Keratinocyte (primary cell): ENCODE measurements at regions not wholly inside any gene's neighbourhood (a gene's known extent, or its start where the extent isn't known, plus 50 kb on each side); places are given as distances from the start of the nearest gene placed in this dataset.

Source experiments
- DNase-seq: peaks from one replicate; pipeline ENCODE4 v3.0.0-alpha.2; 2011; ENCODE audit warnings: low read depth, missing footprints, low spot score
- FAIRE-seq: peaks from 2 replicates; lab custom pipeline; 2011; peaks lifted over from hg19 to GRCh38; lab: Jason Lieb, UNC
- H2AFZ ChIP-seq: 2 replicates; pipeline ENCODE4 v1.6.0; 2012; ENCODE audit warnings: low read length, control low read depth, inconsistent platforms; ENCODE audit not compliant: control insufficient read depth
- H3K27ac ChIP-seq: 2 replicates; pipeline ENCODE4 v1.5.1; 2011; ENCODE audit warnings: low read length; ENCODE audit not compliant: control insufficient read depth, insufficient read depth
- H3K27me3 ChIP-seq: 3 replicates; pipeline ENCODE4 v1.6.0; 2011; ENCODE audit warnings: low read length; ENCODE audit not compliant: control insufficient read depth, insufficient read depth; ENCODE audit errors: extremely low read depth
- H3K36me3 ChIP-seq, 2 experiments: 2 replicates in 1 of 2; 3 replicates in 1 of 2; pipeline ENCODE4 v1.5.1; 2011; ENCODE audit warnings: low read length in 2 of 2, mild to moderate bottlenecking in 1 of 2; ENCODE audit not compliant: control insufficient read depth in 2 of 2, insufficient read depth in 2 of 2; ENCODE audit errors: extremely low read depth in 1 of 2
- H3K4me1 ChIP-seq: 3 replicates; pipeline ENCODE4 v1.5.1; 2011; ENCODE audit warnings: low read length; ENCODE audit not compliant: control insufficient read depth, insufficient read depth; ENCODE audit errors: extremely low read depth
- H3K4me2 ChIP-seq: 3 replicates; pipeline ENCODE4 v1.6.0; 2011; ENCODE audit warnings: low read depth, low read length; ENCODE audit not compliant: control insufficient read depth, insufficient read depth; ENCODE audit errors: extremely low read depth
- H3K4me3 ChIP-seq, 3 experiments: fragments of 200-600 bp in 1 of 3; sonication (generic) in 1 of 3; 2 replicates in 2 of 3; 3 replicates in 1 of 3; pipeline ENCODE4 v1.5.1; 2011 to 2016; ENCODE audit warnings: low read length in 3 of 3, mild to moderate bottlenecking in 3 of 3, control low read depth in 2 of 3, inconsistent platforms in 1 of 3, low read depth in 1 of 3, mixed read lengths in 1 of 3, mixed run types in 1 of 3, moderate library complexity in 1 of 3; ENCODE audit not compliant: control insufficient read depth in 2 of 3, insufficient read depth in 2 of 3; ENCODE audit errors: extremely low read depth in 1 of 3
- H3K79me2 ChIP-seq: 2 replicates; pipeline ENCODE4 v1.6.0; 2012; ENCODE audit warnings: low read length; ENCODE audit not compliant: control insufficient read depth, insufficient read depth
- H3K9ac ChIP-seq: 3 replicates; pipeline ENCODE4 v1.6.0; 2011; ENCODE audit warnings: low read length; ENCODE audit not compliant: control insufficient read depth, insufficient read depth; ENCODE audit errors: extremely low read depth
- H3K9me1 ChIP-seq: 3 replicates; pipeline ENCODE4 v1.6.0; 2011; ENCODE audit warnings: low read length; ENCODE audit not compliant: control insufficient read depth, insufficient read depth; ENCODE audit errors: extremely low read depth
- H3K9me3 ChIP-seq: 2 replicates; pipeline ENCODE4 v1.5.1; 2012; ENCODE audit warnings: low read depth, low read length; ENCODE audit not compliant: control insufficient read depth
- H4K20me1 ChIP-seq: 3 replicates; pipeline ENCODE4 v1.6.0; 2011; ENCODE audit warnings: low read length; ENCODE audit not compliant: control insufficient read depth, insufficient read depth; ENCODE audit errors: extremely low read depth
- EZH2 ChIP-seq: IDR thresholded peaks from one replicate; pipeline ENCODE4 v1.6.1; 2012; ENCODE audit warnings: inconsistent platforms, mild to moderate bottlenecking, low read length, moderate library complexity
- dilution Hi-C: fragments of 300-500 bp; cut with MboI; formaldehyde crosslinking; loops from one replicate; pipeline ENCODE4 v1.7.0; 2020; ENCODE audit warnings: low sequenced_read_pairs; ENCODE audit not compliant: extremely low pct_ligation_motif_present
- TF ChIP-seq, protein P1 (sequence below), 3 experiments: IDR thresholded peaks in 1 of 3; conservative IDR thresholded peaks in 1 of 3; optimal IDR thresholded peaks in 1 of 3; 2 replicates in 2 of 3; 3 replicates in 1 of 3; pipeline versions ENCODE3 to v1.5.1; 2011; ENCODE audit warnings: low read length in 3 of 3, mild to moderate bottlenecking in 3 of 3, moderate library complexity in 2 of 3, control low read depth in 1 of 3, inconsistent platforms in 1 of 3; ENCODE audit not compliant: insufficient read depth in 2 of 3; ENCODE audit errors: extremely low read depth in 1 of 3

DNA sequence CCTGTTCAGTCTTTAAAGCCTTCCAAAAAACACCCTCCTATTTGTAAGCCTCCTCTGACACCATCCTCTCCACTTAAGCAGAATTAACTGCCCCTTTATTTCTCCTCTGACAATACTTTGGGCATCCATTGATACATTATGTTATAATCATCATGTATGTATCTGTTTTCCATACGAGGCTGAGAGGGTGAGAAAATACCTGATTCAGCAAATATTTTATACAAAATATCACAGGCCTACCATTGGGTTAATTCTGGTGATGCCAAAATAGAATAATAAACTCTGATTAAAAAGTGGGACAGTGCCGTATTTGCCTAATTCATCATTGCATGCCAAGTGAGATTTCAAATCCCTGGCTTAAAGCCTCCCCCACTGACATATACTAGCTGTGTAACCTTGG lies 118.2 kb upstream of the ADAMTS9 start:
- H3K9me3 ChIP-seq, result no peaks in the 10 kb centered on the region

DNA sequence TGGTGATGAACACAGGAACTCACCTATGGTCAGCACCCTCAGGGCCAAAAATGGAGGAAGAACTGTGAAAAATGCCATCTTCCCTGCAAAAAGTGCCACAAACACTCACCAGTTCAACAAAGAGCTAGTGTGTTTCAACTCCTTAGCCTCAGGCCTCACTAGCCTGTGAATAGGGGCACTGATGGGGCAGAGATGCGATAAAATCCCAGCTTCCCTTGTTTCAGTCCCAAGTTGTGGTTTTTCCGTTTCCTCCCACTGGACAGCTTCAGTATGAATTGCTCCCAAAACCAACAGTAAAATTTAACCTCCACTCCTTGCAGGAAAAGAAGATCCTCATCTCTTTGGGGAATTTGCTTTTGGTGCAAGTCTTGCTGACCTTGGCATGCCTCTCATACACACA lies 117.4 kb upstream of the ADAMTS9 start:
- TF ChIP-seq, protein P1, sequence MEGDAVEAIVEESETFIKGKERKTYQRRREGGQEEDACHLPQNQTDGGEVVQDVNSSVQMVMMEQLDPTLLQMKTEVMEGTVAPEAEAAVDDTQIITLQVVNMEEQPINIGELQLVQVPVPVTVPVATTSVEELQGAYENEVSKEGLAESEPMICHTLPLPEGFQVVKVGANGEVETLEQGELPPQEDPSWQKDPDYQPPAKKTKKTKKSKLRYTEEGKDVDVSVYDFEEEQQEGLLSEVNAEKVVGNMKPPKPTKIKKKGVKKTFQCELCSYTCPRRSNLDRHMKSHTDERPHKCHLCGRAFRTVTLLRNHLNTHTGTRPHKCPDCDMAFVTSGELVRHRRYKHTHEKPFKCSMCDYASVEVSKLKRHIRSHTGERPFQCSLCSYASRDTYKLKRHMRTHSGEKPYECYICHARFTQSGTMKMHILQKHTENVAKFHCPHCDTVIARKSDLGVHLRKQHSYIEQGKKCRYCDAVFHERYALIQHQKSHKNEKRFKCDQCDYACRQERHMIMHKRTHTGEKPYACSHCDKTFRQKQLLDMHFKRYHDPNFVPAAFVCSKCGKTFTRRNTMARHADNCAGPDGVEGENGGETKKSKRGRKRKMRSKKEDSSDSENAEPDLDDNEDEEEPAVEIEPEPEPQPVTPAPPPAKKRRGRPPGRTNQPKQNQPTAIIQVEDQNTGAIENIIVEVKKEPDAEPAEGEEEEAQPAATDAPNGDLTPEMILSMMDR (optimal IDR thresholded peaks at IDR 0.05 in 1 of 3, IDR thresholded peaks at IDR 0.05 in 1 of 3, conservative IDR thresholded peaks at IDR 0.05 in 1 of 3; ENCODE audit: extremely low read depth in 1 of 3, insufficient read depth in 2 of 3, low read length in 3 of 3), result no peak
- no peak for TF ChIP-seq EZH2
- Histone ChIP-seq H3K9ac (no peak overlapping the region), H3K9me1 (no peaks in the 10 kb centered on the region), H3K36me3 (no peaks in the 10 kb centered on the region), H3K9me3 (no peaks in the 10 kb centered on the region), H4K20me1 (no peaks in the 10 kb centered on the region), H3K4me3 (no peak overlapping the region), H3K79me2 (no peaks in the 10 kb centered on the region), H3K4me1 (no peaks in the 10 kb centered on the region), H3K4me2 (no peak overlapping the region), H3K27ac (no peak overlapping the region), H2AFZ (no peak overlapping the region), H3K27me3 (no peaks in the 10 kb centered on the region)
- dilution Hi-C loops, result no loop called here
- FAIRE-seq, result no peak
- no peak for DNase-seq

More for the DNA sequence above, 118.2 kb upstream of the ADAMTS9 start:
- Histone ChIP-seq H2AFZ (no peak overlapping the region), H3K9ac (no peak overlapping the region), H3K4me3 (no peak overlapping the region), H3K79me2 (no peaks in the 10 kb centered on the region), H4K20me1 (no peaks in the 10 kb centered on the region), H3K4me2 (no peak overlapping the region), H3K9me1 (no peaks in the 10 kb centered on the region), H3K36me3 (no peaks in the 10 kb centered on the region), H3K4me1 (no peaks in the 10 kb centered on the region), H3K27ac (no peak overlapping the region), H3K27me3 (no peaks in the 10 kb centered on the region)
- FAIRE-seq, result no peak
- no peak for TF ChIP-seq EZH2
- TF ChIP-seq, protein P1 (optimal IDR thresholded peaks at IDR 0.05 in 1 of 3, IDR thresholded peaks at IDR 0.05 in 1 of 3, conservative IDR thresholded peaks at IDR 0.05 in 1 of 3; ENCODE audit: extremely low read depth in 1 of 3, insufficient read depth in 2 of 3, low read length in 3 of 3), result no peak
- no peak for DNase-seq
- dilution Hi-C loops, result no loop called here
